MCF 10A (cell line): ENCODE measurements at regions not wholly inside any gene's neighbourhood (a gene's known extent, or its start where the extent isn't known, plus 50 kb on each side); places are given as distances from the start of the nearest gene placed in this dataset.

ENCODE experiments used
- BruUV-seq: library from RNA; stranded (reverse); fragments of 400-500 nt; replicated peaks from 2 replicates; lab custom pipeline; 2021; lab: Mats Ljungman, UMichigan
- CTCF ChIA-PET: fragments of 300-600 bp; sonication (Branson Sonifier 250); formaldehyde crosslinking; extraction: SDS; loops from one replicate; lab custom pipeline; 2021; ENCODE audit warnings: antibody characterized with exemption, inconsistent platforms; lab: Yijun Ruan, JAX
- POLR2A ChIA-PET: fragments of 300-600, 350-650 bp; sonication (Branson Sonifier 250); formaldehyde crosslinking; extraction: SDS; loops from one replicate; lab custom pipeline; 2020; ENCODE audit warnings: antibody characterized with exemption, inconsistent platforms; lab: Yijun Ruan, JAX
- DNase-seq: peaks from one replicate; pipeline ENCODE4 v3.0.0-alpha.2; 2018; ENCODE audit not compliant: unreplicated experiment
- H3K27ac Mint-ChIP-seq: one replicate; pipeline ENCODE4 v1.8.0; 2022; ENCODE audit warnings: mild to moderate bottlenecking, low read depth, mixed read lengths; ENCODE audit not compliant: unreplicated experiment
- H3K27me3 Mint-ChIP-seq: one replicate; pipeline ENCODE4 v1.8.0; 2022; ENCODE audit warnings: mixed read lengths; ENCODE audit not compliant: insufficient read depth, unreplicated experiment
- H3K36me3 Mint-ChIP-seq: one replicate; pipeline ENCODE4 v1.8.0; 2022; ENCODE audit warnings: mild to moderate bottlenecking, moderate library complexity, mixed read lengths; ENCODE audit not compliant: insufficient read depth, unreplicated experiment
- H3K4me1 Mint-ChIP-seq: one replicate; pipeline ENCODE4 v1.8.0; 2022; ENCODE audit warnings: mixed read lengths; ENCODE audit not compliant: insufficient read depth, unreplicated experiment
- H3K4me3 Mint-ChIP-seq: one replicate; pipeline ENCODE4 v1.8.0; 2022; ENCODE audit warnings: mild to moderate bottlenecking, moderate library complexity, mixed read lengths; ENCODE audit not compliant: unreplicated experiment
- H3K9me3 Mint-ChIP-seq: one replicate; pipeline ENCODE4 v1.8.0; 2022; ENCODE audit warnings: mixed read lengths; ENCODE audit not compliant: unreplicated experiment
- intact Hi-C: fragments of 100-400 bp; cut with micrococcal nuclease; formaldehyde crosslinking; loops from 2 replicates; pipeline ENCODE4 v1.14.1; 2022
- TF ChIP-seq, protein P1 (sequence below): fragments of 200-600 bp; IDR thresholded peaks from one replicate; pipeline ENCODE4 v1.8.0; 2022; ENCODE audit warnings: antibody characterized with exemption, mild to moderate bottlenecking; ENCODE audit not compliant: unreplicated experiment

DNA sequence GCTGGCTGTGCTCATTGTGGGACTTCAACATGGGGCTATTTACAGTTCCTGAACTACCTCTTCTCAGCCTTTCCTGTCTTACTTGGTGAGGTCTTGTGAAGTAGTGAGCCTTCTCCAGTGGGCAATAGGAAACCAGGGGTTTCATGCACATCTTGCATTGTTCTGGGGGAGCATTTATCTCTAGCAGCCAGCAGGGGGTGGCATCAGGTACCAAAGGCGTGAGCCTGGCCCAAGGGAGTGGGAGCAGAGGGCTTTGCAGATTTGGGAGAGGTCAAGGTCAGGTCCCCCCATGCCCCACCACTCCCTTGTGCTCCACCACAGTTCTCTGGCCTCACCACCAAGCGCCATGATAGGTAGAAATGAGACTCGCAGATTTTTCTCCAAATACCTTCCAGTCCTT is 85.4 kb upstream of the NPTX2 start:
- ChIA-PET CTCF (interaction anchor here (0.6 kb wide), 1 partner anchor 253 kb away, joined by 4 read pairs; no protein-coding TSS in a partner anchor), POLR2A (no interaction called here)
- no peak for DNase-seq
- H3K36me3 Mint-ChIP-seq, result no peaks in the 10 kb centered on the region
- H3K9me3 Mint-ChIP-seq, result peaks cover 23% of the 10 kb centered on the region
- H3K4me3 Mint-ChIP-seq, result no peak overlapping the region
- no TSS peak for BruUV-seq
- H3K27me3 Mint-ChIP-seq, result no peaks in the 10 kb centered on the region
- TF ChIP-seq, protein P1, sequence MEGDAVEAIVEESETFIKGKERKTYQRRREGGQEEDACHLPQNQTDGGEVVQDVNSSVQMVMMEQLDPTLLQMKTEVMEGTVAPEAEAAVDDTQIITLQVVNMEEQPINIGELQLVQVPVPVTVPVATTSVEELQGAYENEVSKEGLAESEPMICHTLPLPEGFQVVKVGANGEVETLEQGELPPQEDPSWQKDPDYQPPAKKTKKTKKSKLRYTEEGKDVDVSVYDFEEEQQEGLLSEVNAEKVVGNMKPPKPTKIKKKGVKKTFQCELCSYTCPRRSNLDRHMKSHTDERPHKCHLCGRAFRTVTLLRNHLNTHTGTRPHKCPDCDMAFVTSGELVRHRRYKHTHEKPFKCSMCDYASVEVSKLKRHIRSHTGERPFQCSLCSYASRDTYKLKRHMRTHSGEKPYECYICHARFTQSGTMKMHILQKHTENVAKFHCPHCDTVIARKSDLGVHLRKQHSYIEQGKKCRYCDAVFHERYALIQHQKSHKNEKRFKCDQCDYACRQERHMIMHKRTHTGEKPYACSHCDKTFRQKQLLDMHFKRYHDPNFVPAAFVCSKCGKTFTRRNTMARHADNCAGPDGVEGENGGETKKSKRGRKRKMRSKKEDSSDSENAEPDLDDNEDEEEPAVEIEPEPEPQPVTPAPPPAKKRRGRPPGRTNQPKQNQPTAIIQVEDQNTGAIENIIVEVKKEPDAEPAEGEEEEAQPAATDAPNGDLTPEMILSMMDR, result no peak
- peaks cover 5% of the 10 kb centered on the region for H3K4me1 Mint-ChIP-seq
- intact Hi-C loops, result no loop called here
- no peak overlapping the region for H3K27ac Mint-ChIP-seq

DNA sequence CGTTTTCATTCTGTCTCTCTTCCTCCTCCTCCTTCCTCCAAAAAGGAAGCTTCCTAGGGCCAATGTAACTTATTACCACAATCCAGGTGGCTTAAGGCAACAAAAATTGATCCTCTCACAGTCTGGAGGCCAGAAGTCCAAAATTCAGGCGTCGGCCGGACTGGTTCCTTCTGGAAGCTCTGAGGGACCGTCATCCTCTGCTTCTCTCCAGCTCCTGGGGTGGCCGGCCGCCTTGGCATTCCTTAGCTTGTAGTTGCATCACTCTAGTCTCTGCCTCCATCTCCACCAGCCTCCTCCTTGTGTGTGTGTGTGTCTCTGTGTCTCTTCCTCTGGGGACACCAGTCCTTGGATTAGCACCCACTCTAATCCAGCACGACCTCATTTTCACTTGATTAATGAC is 89.0 kb upstream of the NPTX2 start:
- intact Hi-C loops, result no loop called here
- Mint-ChIP-seq H3K27ac (no peak overlapping the region), H3K36me3 (no peaks in the 10 kb centered on the region), H3K27me3 (no peaks in the 10 kb centered on the region), H3K9me3 (peaks cover 7% of the 10 kb centered on the region), H3K4me1 (no peaks in the 10 kb centered on the region), H3K4me3 (no peak overlapping the region)
- TF ChIP-seq, protein P1, result no peak
- no peak for DNase-seq
- POLR2A ChIA-PET, result no interaction called here
- no TSS peak for BruUV-seq
- CTCF ChIA-PET, result interaction anchor here (0.7 kb wide), 1 partner anchor 95 kb away, joined by 6 read pairs; no protein-coding TSS in a partner anchor

DNA sequence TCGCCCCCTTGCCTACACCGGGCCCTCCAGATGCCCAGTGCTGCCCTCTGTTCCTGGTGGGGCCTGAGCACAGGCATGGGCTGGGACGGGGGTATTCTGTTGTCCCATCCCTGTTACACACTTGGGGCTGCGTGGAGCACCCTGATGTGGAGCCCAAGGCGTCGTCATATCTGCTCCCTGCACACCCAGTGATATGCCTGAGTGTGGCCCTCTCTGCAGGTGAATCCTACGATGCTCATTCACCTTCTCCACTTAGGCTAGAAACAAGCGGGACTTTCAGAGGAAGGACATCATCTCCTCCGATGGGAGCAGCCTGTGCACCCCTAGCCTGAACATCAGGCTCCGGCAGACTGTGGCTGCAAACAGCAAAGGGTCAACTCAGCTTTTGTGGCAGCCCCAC is 91.0 kb upstream of the NPTX2 start:
- no TSS peak for BruUV-seq
- no peaks in the 10 kb centered on the region for H3K27me3 Mint-ChIP-seq

DNA sequence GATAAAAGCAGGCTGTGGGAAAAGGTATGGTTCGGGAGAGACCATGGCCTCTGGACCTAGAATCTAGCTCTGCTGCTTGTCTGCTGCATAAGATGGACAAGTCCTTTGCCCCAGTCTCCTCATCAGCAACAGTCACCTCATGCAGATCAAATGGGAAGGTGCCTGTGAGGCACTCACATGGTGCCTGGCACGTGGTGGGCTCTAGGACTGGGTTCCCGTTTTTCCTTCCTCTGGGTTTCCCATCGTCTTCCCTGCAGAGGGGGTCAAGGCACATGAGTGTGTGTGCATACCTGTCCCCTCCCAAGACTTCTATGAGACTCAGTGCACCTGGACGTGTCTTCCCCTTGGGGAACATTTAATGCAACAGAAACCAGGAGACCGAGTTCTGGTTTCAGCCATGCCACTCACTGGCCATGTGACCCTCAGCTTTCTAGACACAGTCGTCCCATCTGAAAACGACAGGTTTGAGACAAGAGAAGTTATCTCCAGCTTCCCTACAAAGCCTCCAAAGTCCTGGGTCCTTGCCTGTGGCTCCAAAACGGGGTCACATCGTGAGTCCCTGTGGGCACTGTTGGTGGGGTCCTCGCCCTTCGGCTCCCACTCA is 95.9 kb upstream of the NPTX2 start:
- H3K27ac Mint-ChIP-seq, result no peak overlapping the region

More for the DNA sequence above, 91.0 kb upstream of the NPTX2 start:
- Mint-ChIP-seq H3K4me1 (no peaks in the 10 kb centered on the region), H3K36me3 (no peaks in the 10 kb centered on the region), H3K9me3 (peaks cover 7% of the 10 kb centered on the region), H3K4me3 (no peak overlapping the region), H3K27ac (no peak overlapping the region)
- no peak for DNase-seq
- POLR2A ChIA-PET, result no interaction called here
- intact Hi-C loops, result no loop called here
- TF ChIP-seq, protein P1, result no peak
- CTCF ChIA-PET, result interaction anchor here (0.5 kb wide), 1 partner anchor 176 kb away, joined by 4 read pairs; no protein-coding TSS in a partner anchor

More for the DNA sequence above, 95.9 kb upstream of the NPTX2 start:
- TF ChIP-seq, protein P1, result no peak
- BruUV-seq, result no TSS peak
- Mint-ChIP-seq H3K4me1 (no peaks in the 10 kb centered on the region), H3K27me3 (no peaks in the 10 kb centered on the region), H3K36me3 (no peaks in the 10 kb centered on the region), H3K4me3 (no peak overlapping the region), H3K9me3 (no peaks in the 10 kb centered on the region)
- no peak for DNase-seq
- intact Hi-C loops, result no loop called here
- POLR2A ChIA-PET, result no interaction called here
- CTCF ChIA-PET, result no interaction called here
